ENCODE measurements at regions not wholly inside any gene's neighbourhood (a gene's known extent, or its start where the extent isn't known, plus 50 kb on each side); places are given as distances from the start of the nearest gene placed in this dataset.

DNA sequence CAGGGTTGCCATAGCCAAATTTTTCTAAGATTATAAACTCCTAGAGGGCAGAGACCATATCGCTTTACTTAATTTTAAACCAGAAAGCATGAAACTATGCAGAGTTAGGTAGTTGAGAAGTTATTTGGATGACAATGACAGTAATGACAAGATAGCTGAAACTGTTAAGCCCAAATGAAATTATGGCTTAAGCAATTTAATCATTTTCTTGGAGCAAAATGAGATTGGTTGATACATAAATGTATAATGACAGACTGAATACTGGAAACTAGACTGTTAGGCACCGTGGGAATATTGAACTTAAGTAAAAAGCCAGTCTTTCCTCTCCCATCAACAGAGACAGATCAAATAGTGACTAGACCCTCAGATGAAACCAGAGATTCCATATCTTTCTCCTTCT, 670.3 kb upstream of the NRSN1 start:
- TF ChIP-seq, protein P1, sequence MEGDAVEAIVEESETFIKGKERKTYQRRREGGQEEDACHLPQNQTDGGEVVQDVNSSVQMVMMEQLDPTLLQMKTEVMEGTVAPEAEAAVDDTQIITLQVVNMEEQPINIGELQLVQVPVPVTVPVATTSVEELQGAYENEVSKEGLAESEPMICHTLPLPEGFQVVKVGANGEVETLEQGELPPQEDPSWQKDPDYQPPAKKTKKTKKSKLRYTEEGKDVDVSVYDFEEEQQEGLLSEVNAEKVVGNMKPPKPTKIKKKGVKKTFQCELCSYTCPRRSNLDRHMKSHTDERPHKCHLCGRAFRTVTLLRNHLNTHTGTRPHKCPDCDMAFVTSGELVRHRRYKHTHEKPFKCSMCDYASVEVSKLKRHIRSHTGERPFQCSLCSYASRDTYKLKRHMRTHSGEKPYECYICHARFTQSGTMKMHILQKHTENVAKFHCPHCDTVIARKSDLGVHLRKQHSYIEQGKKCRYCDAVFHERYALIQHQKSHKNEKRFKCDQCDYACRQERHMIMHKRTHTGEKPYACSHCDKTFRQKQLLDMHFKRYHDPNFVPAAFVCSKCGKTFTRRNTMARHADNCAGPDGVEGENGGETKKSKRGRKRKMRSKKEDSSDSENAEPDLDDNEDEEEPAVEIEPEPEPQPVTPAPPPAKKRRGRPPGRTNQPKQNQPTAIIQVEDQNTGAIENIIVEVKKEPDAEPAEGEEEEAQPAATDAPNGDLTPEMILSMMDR (IDR thresholded peaks at IDR 0.05): no peak
- TF ChIP-seq POLR2A (IDR thresholded peaks at IDR 0.05): no peak
